ACC112 (cell line): ENCODE measurements at regions not wholly inside any gene's neighbourhood (a gene's known extent, or its start where the extent isn't known, plus 50 kb on each side); places are given as distances from the start of the nearest gene placed in this dataset.

ENCODE experiments used
- H2AFZ ChIP-seq: fragments of 200-600 bp; sonication (generic); one replicate; pipeline ENCODE4 v1.6.0; 2017; ENCODE audit warnings: antibody characterized with exemption, low read length; ENCODE audit not compliant: unreplicated experiment
- H3K27ac ChIP-seq: fragments of 200-600 bp; sonication (generic); 2 replicates; pipeline ENCODE4 v1.5.1; 2014; ENCODE audit warnings: low read depth, mild to moderate bottlenecking, antibody characterized with exemption, low read length, moderate library complexity
- H3K27me3 ChIP-seq: fragments of 200-600 bp; sonication (generic); 2 replicates; pipeline ENCODE4 v1.6.1; 2014; ENCODE audit warnings: mild to moderate bottlenecking, antibody characterized with exemption, low read length, moderate library complexity, mixed read lengths; ENCODE audit not compliant: insufficient read depth
- H3K36me3 ChIP-seq: fragments of 200-600 bp; sonication (generic); 2 replicates; pipeline ENCODE4 v1.6.1; 2016; ENCODE audit warnings: mild to moderate bottlenecking, antibody characterized with exemption, low read length, moderate library complexity, mixed read lengths; ENCODE audit not compliant: insufficient read depth
- H3K4me1 ChIP-seq: fragments of 200-600 bp; sonication (generic); one replicate; pipeline ENCODE4 v1.6.1; 2016; ENCODE audit warnings: low read length, mixed read lengths; ENCODE audit not compliant: insufficient read depth, unreplicated experiment, control insufficient read depth
- H3K4me3 ChIP-seq: fragments of 200-600 bp; sonication (generic); 2 replicates; pipeline ENCODE4 v1.5.1; 2014; ENCODE audit warnings: mild to moderate bottlenecking, low read depth, low read length
- H3K79me2 ChIP-seq: fragments of 200-600 bp; sonication (generic); one replicate; pipeline ENCODE4 v1.6.0; 2016; ENCODE audit warnings: low read length; ENCODE audit not compliant: control insufficient read depth, unreplicated experiment, insufficient read depth

- Histone ChIP-seq H3K36me3 (no peaks in the 10 kb centered on the region), H3K4me1 (no peaks in the 10 kb centered on the region), H2AFZ (no peak overlapping the region), H3K27me3 (no peaks in the 10 kb centered on the region), H3K79me2 (no peaks in the 10 kb centered on the region), H3K27ac (no peak overlapping the region), H3K4me3 (no peak overlapping the region)
Observed at GRCh38 chr1:213861841-213862240, 125.9 kb upstream of the PROX1 start.

GRCh38 chr1:213864091-213864490, 123.7 kb upstream of the PROX1 start:
- Histone ChIP-seq H2AFZ (no peak overlapping the region), H3K4me1 (no peaks in the 10 kb centered on the region), H3K27me3 (no peaks in the 10 kb centered on the region), H3K27ac (no peak overlapping the region), H3K79me2 (no peaks in the 10 kb centered on the region), H3K36me3 (no peaks in the 10 kb centered on the region), H3K4me3 (no peak overlapping the region)

GRCh38 chr1:213868482-213868881, 119.3 kb upstream of the PROX1 start:
- no peaks in the 10 kb centered on the region for H3K27me3 ChIP-seq
- H3K79me2 ChIP-seq = no peaks in the 10 kb centered on the region
- H3K4me3 ChIP-seq = no peak overlapping the region
- no peak overlapping the region for H3K27ac ChIP-seq
- H2AFZ ChIP-seq = no peak overlapping the region
- no peaks in the 10 kb centered on the region for H3K36me3 ChIP-seq
- no peaks in the 10 kb centered on the region for H3K4me1 ChIP-seq

GRCh38 chr1:213871179-213871578, 116.6 kb upstream of the PROX1 start:
- Histone ChIP-seq H3K36me3 (no peaks in the 10 kb centered on the region), H3K27ac (no peak overlapping the region), H3K79me2 (no peaks in the 10 kb centered on the region), H3K27me3 (no peaks in the 10 kb centered on the region), H3K4me3 (no peak overlapping the region), H2AFZ (no peak overlapping the region), H3K4me1 (no peaks in the 10 kb centered on the region)

GRCh38 chr1:213874789-213875188, 113.0 kb upstream of the PROX1 start:
- Histone ChIP-seq H3K27ac (no peak overlapping the region), H3K79me2 (no peaks in the 10 kb centered on the region), H3K4me3 (no peak overlapping the region), H3K4me1 (no peaks in the 10 kb centered on the region), H3K36me3 (no peaks in the 10 kb centered on the region), H3K27me3 (no peaks in the 10 kb centered on the region), H2AFZ (no peak overlapping the region)

- Histone ChIP-seq H3K79me2 (no peaks in the 10 kb centered on the region), H3K27ac (no peak overlapping the region), H3K36me3 (no peaks in the 10 kb centered on the region), H3K4me3 (no peak overlapping the region), H2AFZ (no peak overlapping the region), H3K27me3 (no peaks in the 10 kb centered on the region), H3K4me1 (no peaks in the 10 kb centered on the region)
Observed at GRCh38 chr1:213876531-213876930, 111.2 kb upstream of the PROX1 start.

GRCh38 chr1:213883618-213884017, 104.2 kb upstream of the PROX1 start:
- Histone ChIP-seq H3K79me2 (no peaks in the 10 kb centered on the region), H3K27me3 (no peaks in the 10 kb centered on the region), H3K36me3 (no peaks in the 10 kb centered on the region), H3K4me1 (no peaks in the 10 kb centered on the region), H3K27ac (no peak overlapping the region), H3K4me3 (no peak overlapping the region), H2AFZ (no peak overlapping the region)

GRCh38 chr1:213884402-213884801, 103.4 kb upstream of the PROX1 start:
- no peaks in the 10 kb centered on the region for H3K36me3 ChIP-seq
- H2AFZ ChIP-seq = no peak overlapping the region
- no peak overlapping the region for H3K27ac ChIP-seq
- H3K79me2 ChIP-seq = no peaks in the 10 kb centered on the region
- no peaks in the 10 kb centered on the region for H3K27me3 ChIP-seq
- H3K4me3 ChIP-seq = no peak overlapping the region
- no peaks in the 10 kb centered on the region for H3K4me1 ChIP-seq

GRCh38 chr1:213884942-213885341, 102.8 kb upstream of the PROX1 start:
- no peaks in the 10 kb centered on the region for H3K4me1 ChIP-seq
- H3K79me2 ChIP-seq = no peaks in the 10 kb centered on the region
- no peak overlapping the region for H3K27ac ChIP-seq
- H3K36me3 ChIP-seq = no peaks in the 10 kb centered on the region
- no peak overlapping the region for H2AFZ ChIP-seq
- H3K4me3 ChIP-seq = no peak overlapping the region
- no peaks in the 10 kb centered on the region for H3K27me3 ChIP-seq

GRCh38 chr1:213887842-213888241, 99.9 kb upstream of the PROX1 start:
- H3K4me1 ChIP-seq = no peaks in the 10 kb centered on the region

GRCh38 chr1:213891989-213892902, 95.5 kb upstream of the PROX1 start:
- H3K4me3 ChIP-seq = no peak overlapping the region
- H2AFZ ChIP-seq = no peak overlapping the region
- no peak overlapping the region for H3K27ac ChIP-seq
- no peaks in the 10 kb centered on the region for H3K27me3 ChIP-seq
- H3K79me2 ChIP-seq = no peaks in the 10 kb centered on the region
- no peaks in the 10 kb centered on the region for H3K36me3 ChIP-seq
- H3K4me1 ChIP-seq = no peaks in the 10 kb centered on the region

More at GRCh38 chr1:213887842-213888241, 99.9 kb upstream of the PROX1 start:
- Histone ChIP-seq H3K27me3 (no peaks in the 10 kb centered on the region), H3K27ac (no peak overlapping the region), H3K4me3 (no peak overlapping the region), H3K79me2 (no peaks in the 10 kb centered on the region), H3K36me3 (no peaks in the 10 kb centered on the region), H2AFZ (no peak overlapping the region)
